ENCODE measurements at regions not wholly inside any gene's neighbourhood (a gene's known extent, or its start where the extent isn't known, plus 50 kb on each side); places are given as distances from the start of the nearest gene placed in this dataset.

GRCh38 chr11:116193321-116194131, 579.3 kb downstream of the BUD13 start:
- DNase-seq = peak; percentile 83

DNA sequence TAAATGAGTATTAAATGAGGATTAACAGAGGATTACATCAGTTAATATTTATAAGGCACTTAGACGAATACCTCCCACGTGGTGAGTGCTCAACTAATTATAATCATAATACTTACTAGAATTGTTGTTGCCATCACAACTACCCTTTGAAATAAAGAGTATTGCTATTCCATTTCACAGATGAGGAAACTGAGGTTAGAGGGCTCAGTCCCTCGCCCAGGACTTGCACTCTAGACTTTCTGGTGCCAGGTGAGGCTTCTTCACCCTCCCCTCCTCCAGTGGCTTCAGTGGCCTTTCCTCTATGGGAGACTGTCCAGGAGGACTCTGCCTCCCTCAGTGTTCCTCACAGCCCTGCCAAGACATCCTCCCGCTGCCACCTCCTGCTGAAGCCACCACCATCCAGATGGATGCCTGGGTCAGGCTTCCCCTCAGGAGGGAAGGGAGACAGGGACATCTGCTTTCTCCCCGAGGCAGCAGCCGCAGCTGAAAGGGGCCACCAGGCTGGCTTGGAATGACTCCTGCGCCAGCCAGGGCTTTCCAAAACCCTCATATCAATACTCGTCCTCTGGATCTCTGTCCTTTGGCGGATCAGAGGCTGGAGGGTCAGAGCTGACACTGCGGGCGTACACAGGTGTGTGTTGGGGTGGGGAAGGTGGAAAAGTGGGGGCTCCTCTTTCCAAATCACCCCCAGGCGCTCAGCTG, 580.1 kb downstream of the BUD13 start:
- DNase-seq = no peak

- no peak for DNase-seq
These were observed 581.9 kb downstream of the BUD13 start for GRCh38 chr11:116190861-116191260.

DNA sequence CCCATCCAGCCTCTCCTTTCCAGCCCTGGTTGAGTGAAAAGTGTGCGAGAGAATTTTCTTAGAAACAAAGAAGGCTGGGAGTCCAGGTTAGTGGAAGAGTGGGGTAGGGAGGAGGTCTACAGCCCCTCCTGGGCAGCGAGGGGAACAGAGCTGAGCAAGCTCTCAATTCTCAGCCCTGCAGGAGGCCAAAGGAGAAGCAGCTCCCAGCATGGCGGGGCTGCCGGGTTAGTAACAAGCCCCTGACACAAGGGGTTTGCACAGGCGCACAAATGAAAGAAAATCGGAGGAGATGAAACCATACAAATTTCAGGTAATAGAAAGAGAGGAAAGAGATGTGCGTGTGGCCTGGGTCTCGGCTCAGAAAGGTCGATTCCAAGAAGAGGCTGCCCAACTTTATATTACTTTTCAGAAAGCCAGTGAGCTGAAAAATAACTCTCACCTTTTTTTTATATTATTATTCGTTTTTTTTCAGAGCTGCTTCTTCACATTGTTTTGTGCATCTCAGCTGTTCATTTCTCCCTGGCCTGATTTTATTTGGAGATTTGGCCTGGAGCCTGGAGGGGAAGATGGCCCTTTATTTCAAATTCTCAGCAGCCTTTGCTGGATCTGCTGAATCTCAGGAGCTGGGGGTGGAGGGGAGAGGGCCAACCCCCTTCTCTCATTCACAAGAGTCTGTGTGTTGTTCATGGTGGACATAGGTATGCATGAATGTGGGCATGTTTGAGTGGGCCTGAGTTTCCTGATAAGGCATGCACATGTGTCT, 583.2 kb downstream of the BUD13 start:
- no peak for DNase-seq

DNA sequence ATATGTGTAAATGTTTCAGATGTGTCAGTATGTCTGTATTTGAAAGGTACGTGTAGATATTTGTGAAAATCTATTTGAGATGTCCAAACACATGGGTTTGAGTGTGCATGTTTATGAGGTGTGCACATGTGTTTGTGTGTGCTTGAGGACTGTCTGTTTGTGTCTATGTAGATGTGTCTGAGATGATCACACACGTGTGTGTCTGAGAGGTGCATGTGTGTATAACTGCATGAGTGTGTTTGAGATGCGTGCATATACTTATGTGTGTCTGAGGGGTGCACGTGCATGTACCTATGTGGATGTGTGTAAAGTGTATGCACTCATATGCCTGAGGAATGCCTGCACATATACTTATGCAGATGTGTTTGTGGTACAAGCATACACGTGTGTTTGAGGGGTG, 584.4 kb downstream of the BUD13 start:
- no peak for DNase-seq

GRCh38 chr11:116187026-116187425, 585.8 kb downstream of the BUD13 start:
- no peak for DNase-seq

DNA sequence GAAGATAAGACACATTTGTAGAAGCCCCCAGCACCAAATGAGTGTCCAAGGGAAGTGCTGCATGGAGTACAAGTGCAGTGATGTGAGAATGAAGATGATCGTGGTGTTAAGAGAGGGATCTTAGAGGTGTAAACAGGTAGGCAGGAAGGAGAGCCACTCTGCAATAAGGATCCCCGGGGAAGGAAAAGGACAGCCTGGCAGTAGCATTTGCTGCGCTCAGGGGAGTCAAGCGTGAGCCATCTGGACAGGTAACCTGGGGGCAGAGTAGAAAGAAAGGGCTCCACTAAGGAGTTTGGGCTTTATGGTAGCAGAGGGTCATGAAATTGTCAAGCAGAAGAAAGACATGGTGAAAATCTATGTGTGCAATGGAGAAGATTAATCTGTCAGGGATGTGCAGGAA, 587.2 kb downstream of the BUD13 start:
- DNase-seq = no peak

- DNase-seq = no peak
These were observed 588.0 kb downstream of the BUD13 start for GRCh38 chr11:116184763-116185162.

- no peak for DNase-seq
These were observed 590.3 kb downstream of the BUD13 start for GRCh38 chr11:116182356-116182966.

GRCh38 chr11:116180806-116181600, 591.8 kb downstream of the BUD13 start:
- no peak for DNase-seq

DNA sequence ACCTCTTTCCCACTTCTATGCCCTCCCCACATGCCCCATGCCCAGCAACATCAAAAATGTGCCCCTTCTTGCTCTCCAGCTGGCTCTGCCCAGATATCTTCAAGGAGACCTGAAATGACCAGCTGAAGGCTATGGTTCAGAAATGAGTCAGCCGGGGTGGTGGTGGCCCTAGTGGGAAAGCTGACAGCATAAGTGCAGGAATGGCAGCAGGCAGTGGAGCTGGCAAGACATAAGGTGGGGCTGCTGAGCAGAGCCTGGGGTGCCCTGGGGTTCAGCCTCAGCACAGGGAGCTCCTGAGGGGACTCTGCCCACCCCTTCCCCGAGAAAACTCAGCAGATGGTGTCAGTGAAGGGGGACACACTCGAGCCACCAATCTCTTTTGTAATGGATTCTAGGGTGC, 593.4 kb downstream of the BUD13 start:
- DNase-seq = no peak

GRCh38 chr11:116177521-116178210, 595.1 kb downstream of the BUD13 start:
- no peak for DNase-seq

- no peak for DNase-seq
These were observed 596.2 kb downstream of the BUD13 start for GRCh38 chr11:116176484-116177005.

- no peak for DNase-seq
These were observed 597.1 kb downstream of the BUD13 start for GRCh38 chr11:116175707-116176106.

GRCh38 chr11:116173941-116174911, 598.6 kb downstream of the BUD13 start:
- DNase-seq = no peak

DNA sequence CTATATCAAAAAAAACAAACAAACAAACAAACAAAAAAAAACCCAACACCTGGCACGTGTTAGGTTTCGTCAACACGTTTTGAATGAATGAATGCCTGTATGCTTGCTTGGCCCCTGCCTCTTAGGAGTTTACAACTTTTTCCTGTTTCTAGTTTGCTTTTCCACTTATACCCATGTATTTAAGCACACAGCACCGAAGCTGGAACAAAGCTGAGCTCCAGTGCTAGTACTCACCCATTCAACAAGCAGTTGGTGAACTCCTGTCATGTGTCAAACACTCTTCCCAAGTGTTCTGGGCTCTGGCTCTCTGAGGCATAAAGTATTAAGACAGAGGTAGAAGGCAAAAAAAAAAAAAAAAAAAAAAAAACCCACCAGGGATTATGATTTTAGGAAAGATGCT, 599.3 kb downstream of the BUD13 start:
- DNase-seq = no peak

GRCh38 chr11:116172851-116173250, 599.9 kb downstream of the BUD13 start:
- no peak for DNase-seq

- no peak for DNase-seq
These were observed 600.6 kb downstream of the BUD13 start for GRCh38 chr11:116172156-116172555.

DNA sequence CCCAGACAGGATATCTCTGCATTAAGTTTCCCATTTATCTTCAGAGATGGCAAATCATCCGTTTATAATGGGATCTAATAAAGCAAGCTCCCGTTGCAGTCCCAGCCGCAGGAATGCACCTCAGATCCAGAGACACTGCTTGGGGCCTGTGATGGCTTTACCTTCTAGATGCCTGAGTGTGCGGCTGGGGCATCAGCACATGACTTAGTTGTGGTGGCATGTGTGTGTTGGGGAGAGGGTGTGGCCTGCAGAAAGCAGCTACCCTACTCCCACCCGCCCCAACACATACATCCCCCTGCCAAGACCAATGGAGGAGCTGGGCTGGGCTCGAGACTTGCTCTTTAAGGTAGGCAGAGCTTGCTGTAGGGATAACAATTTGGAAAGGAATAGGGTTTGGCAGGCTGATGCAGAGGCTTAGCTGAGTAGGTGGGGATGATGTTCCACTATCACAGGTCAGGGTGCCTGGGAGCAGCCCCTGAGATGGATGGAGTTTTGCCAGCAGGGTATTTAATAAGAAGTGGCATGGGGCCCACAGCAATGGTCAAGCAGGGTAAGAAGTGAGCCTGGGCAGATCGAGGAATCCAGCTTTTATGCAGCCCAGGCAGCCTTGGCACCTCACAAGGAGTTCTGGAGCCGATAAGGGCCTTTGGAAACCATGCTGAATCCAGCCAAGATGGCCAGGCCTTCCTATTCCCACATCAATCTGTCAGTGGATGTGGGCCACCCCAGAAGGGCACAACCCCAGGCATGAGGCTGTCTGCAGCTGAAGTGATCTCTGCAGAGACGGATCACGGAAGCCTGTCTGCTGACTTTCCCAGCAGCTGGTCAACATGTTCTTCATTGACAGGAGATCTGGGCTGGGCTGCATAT, 601.3 kb downstream of the BUD13 start:
- no peak for DNase-seq

Measured in left hindlimb (tissue), 1 donor.